GM20431 (cell line): ENCODE measurements at regions not wholly inside any gene's neighbourhood (a gene's known extent, or its start where the extent isn't known, plus 50 kb on each side); places are given as distances from the start of the nearest gene placed in this dataset.

ENCODE experiments used
- in situ Hi-C: fragments of 300-500 bp; cut with MseI, MboI; formaldehyde crosslinking; loops from one replicate; pipeline ENCODE4 v1.15.0; 2020; ENCODE audit warnings: low sequenced_read_pairs; ENCODE audit not compliant: unreplicated experiment

DNA sequence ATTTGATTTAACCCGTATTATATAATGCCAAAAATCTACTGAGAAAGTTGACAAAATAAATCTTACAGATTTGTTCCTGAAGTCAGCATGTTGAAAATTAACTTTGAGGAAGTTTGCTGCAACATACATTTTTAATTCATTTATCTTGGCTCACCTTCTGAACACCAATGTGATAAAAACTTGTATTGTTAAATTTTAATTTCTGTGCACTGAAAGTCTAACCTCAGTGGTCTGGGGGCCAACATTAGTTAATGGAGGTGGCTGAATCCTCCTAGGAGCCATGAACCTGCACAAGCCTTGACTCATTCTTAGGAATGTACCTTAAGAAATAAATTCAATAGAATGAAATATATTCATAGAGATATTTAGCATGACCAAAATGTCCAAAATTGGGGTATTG lies 95.3 kb downstream of the ADSS2 start:
- in situ Hi-C loops: no loop called here
